ENCODE measurements at regions not wholly inside any gene's neighbourhood (a gene's known extent, or its start where the extent isn't known, plus 50 kb on each side); places are given as distances from the start of the nearest gene placed in this dataset.

DNA sequence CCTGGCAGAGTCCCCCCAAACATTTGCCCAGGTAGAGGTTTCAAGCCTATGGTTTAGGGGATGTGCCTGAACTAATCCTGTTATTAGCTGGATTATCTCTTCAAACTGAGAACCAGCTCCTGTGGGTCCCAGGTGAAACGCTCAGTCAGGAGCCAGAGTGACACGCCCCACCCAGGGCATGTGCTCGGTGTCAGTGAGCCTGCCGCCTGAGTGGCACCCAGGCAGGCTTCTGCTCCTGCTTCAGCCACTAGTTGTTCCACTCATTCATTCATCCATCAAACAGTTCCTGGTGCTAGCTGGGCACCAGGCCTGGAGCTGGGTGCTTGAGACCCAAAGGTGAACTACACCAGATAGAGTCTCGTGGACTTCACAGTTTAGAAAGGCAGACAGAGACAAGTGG is 129.4 kb upstream of the PITX1 start:
- TF ChIP-seq POLR2A (IDR thresholded peaks at IDR 0.05) (no peak), EP300 (IDR thresholded peaks at IDR 0.05) (no peak)
- TF ChIP-seq, protein P1, sequence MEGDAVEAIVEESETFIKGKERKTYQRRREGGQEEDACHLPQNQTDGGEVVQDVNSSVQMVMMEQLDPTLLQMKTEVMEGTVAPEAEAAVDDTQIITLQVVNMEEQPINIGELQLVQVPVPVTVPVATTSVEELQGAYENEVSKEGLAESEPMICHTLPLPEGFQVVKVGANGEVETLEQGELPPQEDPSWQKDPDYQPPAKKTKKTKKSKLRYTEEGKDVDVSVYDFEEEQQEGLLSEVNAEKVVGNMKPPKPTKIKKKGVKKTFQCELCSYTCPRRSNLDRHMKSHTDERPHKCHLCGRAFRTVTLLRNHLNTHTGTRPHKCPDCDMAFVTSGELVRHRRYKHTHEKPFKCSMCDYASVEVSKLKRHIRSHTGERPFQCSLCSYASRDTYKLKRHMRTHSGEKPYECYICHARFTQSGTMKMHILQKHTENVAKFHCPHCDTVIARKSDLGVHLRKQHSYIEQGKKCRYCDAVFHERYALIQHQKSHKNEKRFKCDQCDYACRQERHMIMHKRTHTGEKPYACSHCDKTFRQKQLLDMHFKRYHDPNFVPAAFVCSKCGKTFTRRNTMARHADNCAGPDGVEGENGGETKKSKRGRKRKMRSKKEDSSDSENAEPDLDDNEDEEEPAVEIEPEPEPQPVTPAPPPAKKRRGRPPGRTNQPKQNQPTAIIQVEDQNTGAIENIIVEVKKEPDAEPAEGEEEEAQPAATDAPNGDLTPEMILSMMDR (IDR thresholded peaks at IDR 0.05): no peak
